Kidney tubule cell (primary cell): ENCODE measurements at regions not wholly inside any gene's neighbourhood (a gene's known extent, or its start where the extent isn't known, plus 50 kb on each side); places are given as distances from the start of the nearest gene placed in this dataset.
"Not testable (repeated sequence)": the region's sequence is repeated elsewhere in the genome, so short reads cannot be mapped to it uniquely, and the experiment has no call there.

Experiments used
- DNase-seq: peaks from one replicate; pipeline ENCODE4 v3.0.0-alpha.2; 2018; ENCODE audit warnings: low spot score

GRCh38 chr5:122669709-122670108, 105.2 kb upstream of the SNX2 start:
- not testable (repeated sequence) for DNase-seq

GRCh38 chr5:122673343-122673742, 101.5 kb upstream of the SNX2 start:
- no peak for DNase-seq

- no peak for DNase-seq
Observed at GRCh38 chr5:122674385-122674784, 100.5 kb upstream of the SNX2 start.

GRCh38 chr5:122680623-122681350, 94.1 kb upstream of the SNX2 start:
- peak; percentile 3 for DNase-seq

- no peak for DNase-seq
Observed at GRCh38 chr5:122683631-122684030, 91.2 kb upstream of the SNX2 start.

- DNase-seq, result no peak
Observed at GRCh38 chr5:122690266-122690665, 84.6 kb upstream of the SNX2 start.

- DNase-seq, result no peak
Observed at GRCh38 chr5:122691931-122692330, 82.9 kb upstream of the SNX2 start.

- DNase-seq, result no peak
Observed at GRCh38 chr5:122693963-122694362, 80.9 kb upstream of the SNX2 start.

GRCh38 chr5:122694884-122695283, 80.0 kb upstream of the SNX2 start:
- DNase-seq, result no peak

GRCh38 chr5:122696735-122697134, 78.1 kb upstream of the SNX2 start:
- not testable (repeated sequence) for DNase-seq

GRCh38 chr5:122697191-122697590, 77.7 kb upstream of the SNX2 start:
- no peak for DNase-seq

- no peak for DNase-seq
Observed at GRCh38 chr5:122699201-122699600, 75.7 kb upstream of the SNX2 start.

- no peak for DNase-seq
Observed at GRCh38 chr5:122701640-122702523, 73.0 kb upstream of the SNX2 start.

GRCh38 chr5:122702524-122702875, 72.4 kb upstream of the SNX2 start:
- no peak for DNase-seq

- no peak for DNase-seq
Observed at GRCh38 chr5:122703203-122703602, 71.7 kb upstream of the SNX2 start.

GRCh38 chr5:122704247-122705036, 70.4 kb upstream of the SNX2 start:
- DNase-seq, result peak; percentile 47

GRCh38 chr5:122705851-122706250, 69.0 kb upstream of the SNX2 start:
- DNase-seq, result no peak

GRCh38 chr5:122707796-122708195, 67.1 kb upstream of the SNX2 start:
- DNase-seq, result peak; percentile 53

GRCh38 chr5:122713041-122713440, 61.8 kb upstream of the SNX2 start:
- DNase-seq, result no peak

- peak; percentile 39 for DNase-seq
Observed at GRCh38 chr5:122715095-122715494, 59.8 kb upstream of the SNX2 start.

- no peak for DNase-seq
Observed at GRCh38 chr5:122718611-122719010, 56.3 kb upstream of the SNX2 start.

GRCh38 chr5:122719991-122720746, 54.7 kb upstream of the SNX2 start:
- no peak for DNase-seq
